ENCODE measurements at regions not wholly inside any gene's neighbourhood (a gene's known extent, or its start where the extent isn't known, plus 50 kb on each side); places are given as distances from the start of the nearest gene placed in this dataset.

DNA sequence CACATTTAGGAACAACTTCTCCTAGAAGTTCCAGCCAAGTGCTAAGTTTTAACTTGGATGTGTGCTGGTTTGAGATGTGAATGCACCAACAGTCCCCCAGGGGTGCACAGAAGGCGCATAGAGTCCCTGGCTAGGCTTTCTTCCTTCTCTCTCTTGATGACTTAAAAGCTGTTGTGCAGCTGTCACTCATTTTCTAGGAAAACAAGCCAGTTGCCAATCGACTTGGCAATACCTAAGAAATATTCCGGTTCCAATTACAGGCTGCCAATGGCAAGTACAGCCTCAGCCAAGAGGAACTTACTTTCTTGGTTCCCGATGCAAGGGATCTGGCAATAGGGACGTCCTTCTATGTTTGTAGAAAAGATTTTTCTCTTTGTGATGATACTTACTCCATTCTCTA lies 266.6 kb upstream of the EEF2KMT start:
- TF ChIP-seq, protein P1, sequence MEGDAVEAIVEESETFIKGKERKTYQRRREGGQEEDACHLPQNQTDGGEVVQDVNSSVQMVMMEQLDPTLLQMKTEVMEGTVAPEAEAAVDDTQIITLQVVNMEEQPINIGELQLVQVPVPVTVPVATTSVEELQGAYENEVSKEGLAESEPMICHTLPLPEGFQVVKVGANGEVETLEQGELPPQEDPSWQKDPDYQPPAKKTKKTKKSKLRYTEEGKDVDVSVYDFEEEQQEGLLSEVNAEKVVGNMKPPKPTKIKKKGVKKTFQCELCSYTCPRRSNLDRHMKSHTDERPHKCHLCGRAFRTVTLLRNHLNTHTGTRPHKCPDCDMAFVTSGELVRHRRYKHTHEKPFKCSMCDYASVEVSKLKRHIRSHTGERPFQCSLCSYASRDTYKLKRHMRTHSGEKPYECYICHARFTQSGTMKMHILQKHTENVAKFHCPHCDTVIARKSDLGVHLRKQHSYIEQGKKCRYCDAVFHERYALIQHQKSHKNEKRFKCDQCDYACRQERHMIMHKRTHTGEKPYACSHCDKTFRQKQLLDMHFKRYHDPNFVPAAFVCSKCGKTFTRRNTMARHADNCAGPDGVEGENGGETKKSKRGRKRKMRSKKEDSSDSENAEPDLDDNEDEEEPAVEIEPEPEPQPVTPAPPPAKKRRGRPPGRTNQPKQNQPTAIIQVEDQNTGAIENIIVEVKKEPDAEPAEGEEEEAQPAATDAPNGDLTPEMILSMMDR (IDR thresholded peaks at IDR 0.05; ENCODE audit: insufficient read depth, low read length, poor library complexity, severe bottlenecking) = no peak
- TF ChIP-seq EZH2phosphoT487 (conservative IDR thresholded peaks at IDR 0.05; ENCODE audit: low read length) = no peak

Measured in SU-DHL-6 (cell line).